Suprapubic skin (tissue), 4 donors: ENCODE measurements at regions not wholly inside any gene's neighbourhood (a gene's known extent, or its start where the extent isn't known, plus 50 kb on each side); places are given as distances from the start of the nearest gene placed in this dataset.

ENCODE experiments used
- DNase-seq, 2 donors: peaks; one replicate each; pipeline ENCODE4 v3.0.0-alpha.2; 2019; ENCODE audit warnings: low spot score in 2 of 2
- H3K27ac ChIP-seq: fragments of 200-600 bp; sonication (generic); one replicate; pipeline ENCODE4 v1.5.1; 2019
- H3K27me3 ChIP-seq: fragments of 200-600 bp; sonication (generic); one replicate; pipeline ENCODE4 v1.5.1; 2019
- H3K36me3 ChIP-seq: fragments of 200-600 bp; sonication (generic); one replicate; pipeline ENCODE4 v1.5.1; 2019
- H3K4me1 ChIP-seq: fragments of 200-600 bp; sonication (generic); one replicate; pipeline ENCODE4 v1.5.1; 2019
- H3K4me3 ChIP-seq: fragments of 200-600 bp; sonication (generic); one replicate; pipeline ENCODE4 v1.5.1; 2019; ENCODE audit warnings: mild to moderate bottlenecking
- H3K9me3 ChIP-seq: fragments of 200-600 bp; sonication (generic); one replicate; pipeline ENCODE4 v1.5.1; 2019
- CTCF ChIP-seq, 2 donors: fragments of 200-600 bp in 1 of 2; fragments of 450-650 bp in 1 of 2; sonication (generic) in 1 of 2; IDR thresholded peaks; one replicate each; pipeline ENCODE4 v1.5.1; 2016 to 2019; ENCODE audit warnings: antibody characterized with exemption in 2 of 2, mild to moderate bottlenecking in 1 of 2, moderate library complexity in 1 of 2
- EP300 ChIP-seq: sonication (generic); formaldehyde crosslinking; IDR thresholded peaks from one replicate; pipeline ENCODE4 v1.6.1; 2017; ENCODE audit warnings: antibody characterized with exemption
- POLR2A ChIP-seq, 2 donors: fragments of 450-650 bp; IDR thresholded peaks; one replicate each; pipeline ENCODE4 v1.6.1; 2017; ENCODE audit warnings: antibody characterized with exemption in 2 of 2, mild to moderate bottlenecking in 2 of 2, moderate library complexity in 2 of 2
- POLR2AphosphoS5 ChIP-seq, 3 donors: sonication (generic); formaldehyde crosslinking; IDR thresholded peaks; one replicate each; pipeline ENCODE4 v1.6.1; 2017; ENCODE audit warnings: antibody characterized with exemption in 3 of 3
- WGBS: methylation state at CpG from one replicate; pipeline ENCODE4 v1.1.5; 2018; 5-methylcytosine and 5-hydroxymethylcytosine counted together

- no peak for DNase-seq
- 88% methylated on average over 6 of the region's 6 CpGs for WGBS
- H3K27me3 ChIP-seq, result no peaks in the 10 kb centered on the region
- H3K27ac ChIP-seq, result no peak overlapping the region
- H3K4me1 ChIP-seq, result no peaks in the 10 kb centered on the region
- no peaks in the 10 kb centered on the region for H3K9me3 ChIP-seq
- no peak overlapping the region for H3K4me3 ChIP-seq
- H3K36me3 ChIP-seq, result no peaks in the 10 kb centered on the region
- peak in 1 of 2 donors; percentile 35 for TF ChIP-seq CTCF (IDR thresholded peaks at IDR 0.05)
- TF ChIP-seq POLR2AphosphoS5 (IDR thresholded peaks at IDR 0.05), result no peak
Observed at GRCh38 chr12:18158774-18159557, 69.0 kb upstream of the RERGL start.

DNA sequence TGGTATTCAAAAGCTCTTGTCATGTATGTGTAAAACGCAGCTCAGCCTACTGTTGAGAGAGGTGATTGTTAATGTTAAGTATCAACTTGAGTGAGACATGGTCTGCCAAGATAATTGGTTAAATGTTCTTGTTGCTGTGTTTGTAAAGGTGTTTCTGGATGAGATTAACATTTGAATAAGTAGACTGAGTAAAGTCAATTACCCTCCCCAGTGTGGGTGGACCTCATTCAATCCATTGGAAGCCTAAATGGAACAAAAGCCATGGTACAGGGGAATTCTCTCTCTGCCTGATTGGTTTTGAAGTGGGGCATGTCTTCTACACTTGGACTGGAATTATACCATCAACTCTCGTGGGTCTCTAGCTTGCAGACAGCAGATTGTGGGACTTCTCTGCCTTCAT lies 63.8 kb upstream of the RERGL start:
- Histone ChIP-seq H3K36me3 (no peaks in the 10 kb centered on the region), H3K4me1 (no peaks in the 10 kb centered on the region), H3K27me3 (no peaks in the 10 kb centered on the region), H3K27ac (no peak overlapping the region), H3K9me3 (no peaks in the 10 kb centered on the region), H3K4me3 (no peak overlapping the region)
- no peak for DNase-seq
- TF ChIP-seq CTCF (IDR thresholded peaks at IDR 0.05) (no peak), EP300 (no peak), POLR2AphosphoS5 (IDR thresholded peaks at IDR 0.05) (no peak), POLR2A (IDR thresholded peaks at IDR 0.05) (no peak)
- 66% methylated on average over 2 of the region's 2 CpGs for WGBS

DNA sequence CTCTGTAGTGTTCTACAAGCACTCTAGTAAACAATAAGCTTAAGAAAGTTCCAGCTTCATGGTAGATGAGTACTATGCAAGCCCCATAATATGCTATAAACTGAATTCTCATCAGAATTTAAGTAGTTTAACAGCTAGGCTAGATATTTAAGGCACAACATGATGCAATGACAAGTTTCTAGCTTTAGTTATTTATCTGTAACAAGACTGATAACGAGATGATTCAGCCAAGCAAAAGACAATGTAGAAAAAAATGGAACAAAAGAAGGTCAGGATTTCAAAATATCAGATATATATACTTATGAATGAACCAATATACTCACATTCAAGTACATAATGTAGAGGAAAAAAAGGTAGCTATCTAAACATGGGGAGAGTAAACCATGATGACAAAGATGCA lies 61.0 kb upstream of the RERGL start:
- 70% methylated on average over 1 of the region's 1 CpG for WGBS
- TF ChIP-seq POLR2AphosphoS5 (IDR thresholded peaks at IDR 0.05) (no peak), EP300 (no peak), CTCF (IDR thresholded peaks at IDR 0.05) (no peak), POLR2A (IDR thresholded peaks at IDR 0.05) (no peak)
- no peaks in the 10 kb centered on the region for H3K27me3 ChIP-seq
- no peak for DNase-seq
- H3K4me1 ChIP-seq, result peaks cover under 1% of the 10 kb centered on the region
- no peaks in the 10 kb centered on the region for H3K9me3 ChIP-seq
- H3K4me3 ChIP-seq, result no peak overlapping the region
- no peak overlapping the region for H3K27ac ChIP-seq
- no peaks in the 10 kb centered on the region for H3K36me3 ChIP-seq

- Histone ChIP-seq H3K4me1 (peaks cover 4% of the 10 kb centered on the region), H3K36me3 (no peaks in the 10 kb centered on the region), H3K27ac (no peak overlapping the region), H3K27me3 (no peaks in the 10 kb centered on the region), H3K9me3 (no peaks in the 10 kb centered on the region), H3K4me3 (no peak overlapping the region)
- WGBS, result 51% methylated on average over 2 of the region's 2 CpGs
- TF ChIP-seq EP300 (no peak), POLR2A (IDR thresholded peaks at IDR 0.05) (no peak)
- DNase-seq, result no peak
Observed at GRCh38 chr12:18148961-18149360, 59.0 kb upstream of the RERGL start.

GRCh38 chr12:18146363-18146762 lies 56.4 kb upstream of the RERGL start:
- TF ChIP-seq EP300 (no peak), POLR2A (IDR thresholded peaks at IDR 0.05) (no peak), POLR2AphosphoS5 (IDR thresholded peaks at IDR 0.05) (no peak), CTCF (IDR thresholded peaks at IDR 0.05) (no peak)
- DNase-seq, result no peak
- no peaks in the 10 kb centered on the region for H3K27me3 ChIP-seq
- no peaks in the 10 kb centered on the region for H3K36me3 ChIP-seq
- peaks cover 13% of the 10 kb centered on the region for H3K4me1 ChIP-seq
- H3K4me3 ChIP-seq, result no peak overlapping the region
- H3K27ac ChIP-seq, result no peak overlapping the region
- WGBS, result 27% methylated on average over 3 of the region's 3 CpGs
- no peaks in the 10 kb centered on the region for H3K9me3 ChIP-seq

GRCh38 chr12:18145924-18146323 lies 55.9 kb upstream of the RERGL start:
- H3K9me3 ChIP-seq, result no peaks in the 10 kb centered on the region
- no peaks in the 10 kb centered on the region for H3K36me3 ChIP-seq
- H3K27ac ChIP-seq, result no peak overlapping the region
- TF ChIP-seq POLR2AphosphoS5 (IDR thresholded peaks at IDR 0.05) (no peak), EP300 (no peak), POLR2A (IDR thresholded peaks at IDR 0.05) (no peak), CTCF (IDR thresholded peaks at IDR 0.05) (no peak)
- no peak for DNase-seq
- H3K4me3 ChIP-seq, result no peak overlapping the region
- peaks cover 17% of the 10 kb centered on the region for H3K4me1 ChIP-seq
- H3K27me3 ChIP-seq, result no peaks in the 10 kb centered on the region
- 67% methylated on average over 3 of the region's 3 CpGs for WGBS
